ENCODE measurements at regions not wholly inside any gene's neighbourhood (a gene's known extent, or its start where the extent isn't known, plus 50 kb on each side); places are given as distances from the start of the nearest gene placed in this dataset.

- H4K20me1 ChIP-seq (ENCODE audit: control insufficient read depth, insufficient read depth, low read depth, low read length) = no peaks in the 10 kb centered on the region
- no peaks in the 10 kb centered on the region for H3K79me2 ChIP-seq (ENCODE audit: control insufficient read depth, low read length)
- H3K4me2 ChIP-seq (ENCODE audit: low read length) = no peak overlapping the region
- no peaks in the 10 kb centered on the region for H3K36me3 ChIP-seq (ENCODE audit: control insufficient read depth, low read length)
- no peak overlapping the region for H3K27ac ChIP-seq (ENCODE audit: low read depth, low read length)
- H3K4me1 ChIP-seq (ENCODE audit: control insufficient read depth, low read length) = no peaks in the 10 kb centered on the region
- no peak overlapping the region for H3K4me3 ChIP-seq (ENCODE audit: low read length)
- TF ChIP-seq EZH2phosphoT487 (IDR thresholded peaks at IDR 0.05; ENCODE audit: borderline replicate concordance, low read length) = no peak
- TF ChIP-seq CTCF (IDR thresholded peaks at IDR 0.05; ENCODE audit: low read depth, low read length, poor library complexity, severe bottlenecking) = no peak
- H3F3A ChIP-seq (ENCODE audit: control insufficient read depth, insufficient read depth) = no peaks in the 10 kb centered on the region
- H3K27me3 ChIP-seq (ENCODE audit: control insufficient read depth, low read length) = no peaks in the 10 kb centered on the region
- H3K9me3 ChIP-seq (ENCODE audit: control insufficient read depth, insufficient read depth, low read length) = no peaks in the 10 kb centered on the region
- H3K9me2 ChIP-seq (replicated peaks; ENCODE audit: control insufficient read depth, low read length) = no peaks in the 10 kb centered on the region
Observed at GRCh38 chr2:7473135-7473771, 556.0 kb downstream of the RNF144A start.

GRCh38 chr2:7476371-7476770 is 559.2 kb downstream of the RNF144A start:
- H3K36me3 ChIP-seq (ENCODE audit: control insufficient read depth, low read length) = no peaks in the 10 kb centered on the region
- no peak overlapping the region for H3K4me3 ChIP-seq (ENCODE audit: low read length)
- no peaks in the 10 kb centered on the region; the same call in 1 of the 2 replicates for H3K9me3 ChIP-seq (ENCODE audit: control insufficient read depth, insufficient read depth, low read length)
- H3K27me3 ChIP-seq (ENCODE audit: control insufficient read depth, low read length) = no peaks in the 10 kb centered on the region
- no peaks in the 10 kb centered on the region for H4K20me1 ChIP-seq (ENCODE audit: control insufficient read depth, insufficient read depth, low read depth, low read length)
- H3K79me2 ChIP-seq (ENCODE audit: control insufficient read depth, low read length) = no peaks in the 10 kb centered on the region
- H3K4me1 ChIP-seq (ENCODE audit: control insufficient read depth, low read length) = no peaks in the 10 kb centered on the region
- no peaks in the 10 kb centered on the region for H3K9me2 ChIP-seq (replicated peaks; ENCODE audit: control insufficient read depth, low read length)
- no peak overlapping the region for H3K27ac ChIP-seq (ENCODE audit: low read depth, low read length)
- no peaks in the 10 kb centered on the region for H3F3A ChIP-seq (ENCODE audit: control insufficient read depth, insufficient read depth)
- no peak overlapping the region for H3K4me2 ChIP-seq (ENCODE audit: low read length)
- TF ChIP-seq EZH2phosphoT487 (IDR thresholded peaks at IDR 0.05; ENCODE audit: borderline replicate concordance, low read length) (no peak), CTCF (IDR thresholded peaks at IDR 0.05; ENCODE audit: low read depth, low read length, poor library complexity, severe bottlenecking) (no peak)

- Histone ChIP-seq H3K27me3 (ENCODE audit: control insufficient read depth, low read length) (no peaks in the 10 kb centered on the region), H4K20me1 (ENCODE audit: control insufficient read depth, insufficient read depth, low read depth, low read length) (no peaks in the 10 kb centered on the region), H3K9me3 (ENCODE audit: control insufficient read depth, insufficient read depth, low read length) (peaks cover 3% of the 10 kb centered on the region; the same call in 1 of the 2 replicates), H3K36me3 (ENCODE audit: control insufficient read depth, low read length) (no peaks in the 10 kb centered on the region), H3K4me3 (ENCODE audit: low read length) (no peak overlapping the region), H3K4me1 (ENCODE audit: control insufficient read depth, low read length) (no peaks in the 10 kb centered on the region; the same call in 1 of the 2 replicates), H3F3A (ENCODE audit: control insufficient read depth, insufficient read depth) (no peaks in the 10 kb centered on the region), H3K27ac (ENCODE audit: low read depth, low read length) (no peak overlapping the region), H3K79me2 (ENCODE audit: control insufficient read depth, low read length) (no peaks in the 10 kb centered on the region), H3K4me2 (ENCODE audit: low read length) (no peak overlapping the region), H3K9me2 (replicated peaks; ENCODE audit: control insufficient read depth, low read length) (no peaks in the 10 kb centered on the region)
- TF ChIP-seq CTCF (IDR thresholded peaks at IDR 0.05; ENCODE audit: low read depth, low read length, poor library complexity, severe bottlenecking) (no peak), EZH2phosphoT487 (IDR thresholded peaks at IDR 0.05; ENCODE audit: borderline replicate concordance, low read length) (no peak)
Observed at GRCh38 chr2:7479603-7480002, 562.4 kb downstream of the RNF144A start.

All from DOHH2 (cell line).